ENCODE measurements at regions not wholly inside any gene's neighbourhood (a gene's known extent, or its start where the extent isn't known, plus 50 kb on each side); places are given as distances from the start of the nearest gene placed in this dataset.

GRCh38 chr1:103160281-103160680 is 52.0 kb upstream of the COL11A1 start:
- CTCF ChIA-PET: no interaction called here
- H3K9me3 Mint-ChIP-seq: no peaks in the 10 kb centered on the region
- H3K27me3 Mint-ChIP-seq: no peaks in the 10 kb centered on the region
- H3K4me3 Mint-ChIP-seq: no peak overlapping the region
- H3K4me1 Mint-ChIP-seq: no peaks in the 10 kb centered on the region
- no peak overlapping the region for H3K27ac Mint-ChIP-seq
- POLR2A ChIA-PET: no interaction called here
- DNase-seq: no peak
- H3K36me3 Mint-ChIP-seq (ENCODE audit: low read depth): no peaks in the 10 kb centered on the region

Measured in activated CD4-positive, alpha-beta T cell treated with anti-CD3 and anti-CD28 coated beads, Interleukin-2, amount 10 ng/mL, durations not matched to agents 7 days and 5 days (primary cell).